H1 (cell line): ENCODE measurements at regions not wholly inside any gene's neighbourhood (a gene's known extent, or its start where the extent isn't known, plus 50 kb on each side); places are given as distances from the start of the nearest gene placed in this dataset.

Experiments
- CTCF ChIA-PET: fragments of 300-600 bp; sonication (Branson Sonifier 250); formaldehyde crosslinking; loops from one replicate; lab custom pipeline; 2021; ENCODE audit not compliant: partially characterized antibody; lab: Charles Lee
- POLR2A ChIA-PET: fragments of 300-600 bp; sonication (Branson Sonifier 250); formaldehyde crosslinking; loops from one replicate; lab custom pipeline; 2021; ENCODE audit warnings: inconsistent platforms; ENCODE audit not compliant: partially characterized antibody; lab: Charles Lee
- DNase-seq, 2 experiments: peaks; one replicate each; pipeline versions ENCODE4 v3.0.0 to v3.0.0-alpha.2; 2010 to 2022; ENCODE audit warnings: low spot score in 2 of 2, low read depth in 1 of 2, mixed read lengths in 1 of 2
- FAIRE-seq: peaks from 2 replicates; lab custom pipeline; 2011; peaks lifted over from hg19 to GRCh38; lab: Jason Lieb, UNC
- H2AFZ ChIP-seq: 2 replicates; pipeline ENCODE4 v1.8.1; 2012; ENCODE audit warnings: low read length, inconsistent platforms
- H2AK5ac ChIP-seq: 2 replicates; pipeline ENCODE4 v1.6.1; 2013; ENCODE audit warnings: low read depth, low read length
- H2BK120ac ChIP-seq: replicated peaks from 2 replicates; pipeline ENCODE3; 2013; ENCODE audit warnings: low read depth, low read length, inconsistent platforms
- H2BK12ac ChIP-seq: 2 replicates; pipeline ENCODE4 v1.6.1; 2013; ENCODE audit warnings: low read depth, low read length
- H2BK15ac ChIP-seq: 2 replicates; pipeline ENCODE4 v1.6.1; 2013; ENCODE audit warnings: low read length
- H2BK20ac ChIP-seq: 2 replicates; pipeline ENCODE4 v1.6.1; 2013; ENCODE audit warnings: low read length
- H2BK5ac ChIP-seq: 2 replicates; pipeline ENCODE4 v1.6.1; 2013; ENCODE audit warnings: low read depth, low read length
- H3K14ac ChIP-seq: 2 replicates; pipeline ENCODE4 v1.6.1; 2013; ENCODE audit warnings: inconsistent platforms; ENCODE audit not compliant: insufficient read length
- H3K18ac ChIP-seq: 2 replicates; pipeline ENCODE4 v1.6.1; 2013; ENCODE audit warnings: low read length; ENCODE audit errors: extremely low read depth
- H3K23ac ChIP-seq: 2 replicates; pipeline ENCODE4 v1.6.1; 2013; ENCODE audit warnings: inconsistent platforms; ENCODE audit not compliant: insufficient read length
- H3K23me2 ChIP-seq: 2 replicates; pipeline ENCODE4 v1.6.1; 2013; ENCODE audit warnings: low read depth, low read length
- H3K27ac ChIP-seq: 2 replicates; pipeline ENCODE4 v1.6.1; 2011; ENCODE audit warnings: low read depth, low read length, inconsistent platforms
- H3K27me3 ChIP-seq, 4 experiments: replicated peaks in 1 of 4; 1 replicate in 1 of 4; 2 replicates in 3 of 4; pipeline versions ENCODE4 v1.6.1 to v1.8.1; 2011 to 2013; ENCODE audit warnings: low read length in 3 of 4, mild to moderate bottlenecking in 3 of 4, inconsistent platforms in 2 of 4, mixed read lengths in 2 of 4, moderate library complexity in 1 of 4; ENCODE audit not compliant: control insufficient read depth in 3 of 4, insufficient read depth in 3 of 4; ENCODE audit errors: extremely low read depth in 1 of 4
- H3K36me3 ChIP-seq, 4 experiments: 2 replicates each; pipeline versions ENCODE4 v1.6.1 to v1.8.1; 2011 to 2013; ENCODE audit warnings: mild to moderate bottlenecking in 4 of 4, low read length in 3 of 4, moderate library complexity in 2 of 4, control low read depth in 1 of 4, inconsistent platforms in 1 of 4; ENCODE audit not compliant: insufficient read depth in 4 of 4, control insufficient read depth in 2 of 4
- H3K4ac ChIP-seq: replicated peaks from 2 replicates; pipeline ENCODE3; 2013; ENCODE audit warnings: low read length, low read depth, mixed read lengths, inconsistent platforms; ENCODE audit not compliant: insufficient read length
- H3K4me1 ChIP-seq, 4 experiments: replicated peaks in 1 of 4; 1 replicate in 1 of 4; 2 replicates in 3 of 4; pipeline versions ENCODE4 v1.6.1 to v1.8.1; 2011 to 2013; ENCODE audit warnings: low read length in 3 of 4, inconsistent platforms in 2 of 4, mixed read lengths in 1 of 4; ENCODE audit not compliant: insufficient read depth in 4 of 4, control insufficient read depth in 3 of 4
- H3K4me2 ChIP-seq, 2 experiments: 2 replicates each; pipeline versions ENCODE4 v1.6.1 to v1.8.1; 2011 to 2013; ENCODE audit warnings: low read depth in 2 of 2, low read length in 2 of 2, control low read depth in 1 of 2, inconsistent platforms in 1 of 2, mild to moderate bottlenecking in 1 of 2; ENCODE audit not compliant: insufficient read depth in 1 of 2
- H3K4me3 ChIP-seq, 4 experiments: fragments of 200-600, 300-600 bp in 1 of 4; sonication (generic), shearing (Covaris generic), sonication (Bioruptor Twin) in 1 of 4; 2 replicates each; pipeline versions ENCODE4 v1.5.1 to v1.8.1; 2011 to 2016; ENCODE audit warnings: low read length in 4 of 4, low read depth in 3 of 4, control low read depth in 2 of 4, inconsistent platforms in 2 of 4, mild to moderate bottlenecking in 2 of 4, mixed read lengths in 1 of 4, moderate library complexity in 1 of 4; ENCODE audit not compliant: insufficient read depth in 2 of 4; ENCODE audit errors: extremely low read depth in 1 of 4
- H3K56ac ChIP-seq: replicated peaks from 2 replicates; pipeline ENCODE3; 2013; ENCODE audit warnings: low read depth, mild to moderate bottlenecking, mixed read lengths, low read length, inconsistent platforms; ENCODE audit not compliant: insufficient read length
- H3K79me1 ChIP-seq: 2 replicates; pipeline ENCODE4 v1.6.1; 2013; ENCODE audit warnings: low read depth, low read length, control low read depth
- H3K79me2 ChIP-seq, 2 experiments: 2 replicates each; pipeline versions ENCODE4 v1.6.1 to v1.8.1; 2012 to 2013; ENCODE audit warnings: low read length in 2 of 2, mild to moderate bottlenecking in 2 of 2, inconsistent platforms in 1 of 2; ENCODE audit not compliant: insufficient read depth in 2 of 2, control insufficient read depth in 1 of 2
- H3K9ac ChIP-seq, 4 experiments: replicated peaks in 1 of 4; 1 replicate in 1 of 4; 2 replicates in 3 of 4; pipeline versions ENCODE4 v1.6.1 to v1.8.1; 2011 to 2013; ENCODE audit warnings: low read depth in 3 of 4, low read length in 3 of 4, control low read depth in 2 of 4, mild to moderate bottlenecking in 2 of 4, moderate library complexity in 2 of 4, inconsistent platforms in 1 of 4; ENCODE audit errors: extremely low read depth in 1 of 4
- H3K9me3 ChIP-seq, 2 experiments: 2 replicates each; pipeline versions ENCODE4 v1.6.1 to v1.8.1; 2012 to 2013; ENCODE audit warnings: mild to moderate bottlenecking in 2 of 2, moderate library complexity in 2 of 2, control low read depth in 1 of 2, inconsistent platforms in 1 of 2, low read depth in 1 of 2, low read length in 1 of 2, mixed read lengths in 1 of 2; ENCODE audit not compliant: insufficient read depth in 2 of 2
- H4K20me1 ChIP-seq, 2 experiments: replicated peaks in 1 of 2; 2 replicates each; pipeline versions ENCODE3 to v1.8.1; 2011 to 2013; ENCODE audit warnings: inconsistent platforms in 2 of 2, low read length in 2 of 2, mild to moderate bottlenecking in 1 of 2; ENCODE audit not compliant: insufficient read depth in 2 of 2, control insufficient read depth in 1 of 2
- H4K5ac ChIP-seq: 2 replicates; pipeline ENCODE4 v1.6.1; 2013; ENCODE audit warnings: low read length, low read depth, mixed read lengths, inconsistent platforms; ENCODE audit not compliant: insufficient read length
- H4K8ac ChIP-seq: 2 replicates; pipeline ENCODE4 v1.8.0; 2013; ENCODE audit warnings: mild to moderate bottlenecking, moderate library complexity, low read length, inconsistent platforms; ENCODE audit not compliant: insufficient read depth; ENCODE audit errors: extremely low read depth
- H4K91ac ChIP-seq: replicated peaks from 2 replicates; pipeline ENCODE3; 2013; ENCODE audit warnings: low read length, mixed read lengths, inconsistent platforms; ENCODE audit not compliant: insufficient read length
- CHD1 ChIP-seq: IDR thresholded peaks from 2 replicates; pipeline ENCODE4 v1.6.1; 2012; ENCODE audit warnings: low read depth, low read length, improper control_type of control experiment
- CHD2 ChIP-seq: IDR thresholded peaks from 2 replicates; pipeline ENCODE4 v1.6.1; 2012; ENCODE audit warnings: low read length, improper control_type of control experiment
- EP300 ChIP-seq, 2 experiments: IDR thresholded peaks; 1 replicate in 1 of 2; 2 replicates in 1 of 2; pipeline ENCODE4 v1.6.1; 2011 to 2012; ENCODE audit warnings: low read depth in 2 of 2, low read length in 2 of 2, mild to moderate bottlenecking in 2 of 2, borderline replicate concordance in 1 of 2, inconsistent platforms in 1 of 2, moderate library complexity in 1 of 2
- KDM1A ChIP-seq: fragments of 200-600, 300-600 bp; sonication (generic); IDR thresholded peaks from 2 replicates; pipeline ENCODE4 v1.7.1; 2016; ENCODE audit warnings: mild to moderate bottlenecking, low read length, borderline replicate concordance
- KDM4A ChIP-seq: IDR thresholded peaks from one replicate; pipeline ENCODE4 v1.7.1; 2012; ENCODE audit warnings: low read depth, mild to moderate bottlenecking, moderate library complexity, low read length, inconsistent platforms; ENCODE audit not compliant: severe bottlenecking
- PHF8 ChIP-seq: fragments of 200-600 bp; sonication (generic); conservative IDR thresholded peaks from 2 replicates; pipeline ENCODE4 v1.7.1; 2012; ENCODE audit warnings: low read depth, mild to moderate bottlenecking, inconsistent platforms, low read length, moderate library complexity
- RBBP5 ChIP-seq: IDR thresholded peaks from 2 replicates; pipeline ENCODE4 v1.7.1; 2012; ENCODE audit warnings: low read depth, mild to moderate bottlenecking, inconsistent platforms, low read length, moderate library complexity, borderline replicate concordance
- SIRT6 ChIP-seq: IDR thresholded peaks from one replicate; pipeline ENCODE4 v1.7.1; 2012; ENCODE audit warnings: low read length, inconsistent platforms
- SRF ChIP-seq: IDR thresholded peaks from 2 replicates; pipeline ENCODE4 v1.6.1; 2011; ENCODE audit warnings: mild to moderate bottlenecking, low read depth, low read length, moderate library complexity
- TAF1 ChIP-seq: IDR thresholded peaks from 2 replicates; pipeline ENCODE4 v1.6.1; 2011; ENCODE audit warnings: mild to moderate bottlenecking, low read depth, low read length
- WGBS, 2 experiments: shearing (Covaris generic) in 1 of 2; methylation state at CpG; one replicate each; pipeline versions ENCODE4 v1.1.6 to v1.1.7; 2013 to 2015; ENCODE audit warnings: low lambda C conversion rate in 2 of 2, mixed read lengths in 2 of 2, inconsistent platforms in 1 of 2, low coverage in 1 of 2, missing lambda C conversion rate in 1 of 2; ENCODE audit not compliant: insufficient replicate concordance in 2 of 2, insufficient coverage in 1 of 2, insufficient read length in 1 of 2; ENCODE audit errors: extremely low coverage in 1 of 2, missing lambda C conversion rate in 1 of 2; 5-methylcytosine and 5-hydroxymethylcytosine counted together

DNA sequence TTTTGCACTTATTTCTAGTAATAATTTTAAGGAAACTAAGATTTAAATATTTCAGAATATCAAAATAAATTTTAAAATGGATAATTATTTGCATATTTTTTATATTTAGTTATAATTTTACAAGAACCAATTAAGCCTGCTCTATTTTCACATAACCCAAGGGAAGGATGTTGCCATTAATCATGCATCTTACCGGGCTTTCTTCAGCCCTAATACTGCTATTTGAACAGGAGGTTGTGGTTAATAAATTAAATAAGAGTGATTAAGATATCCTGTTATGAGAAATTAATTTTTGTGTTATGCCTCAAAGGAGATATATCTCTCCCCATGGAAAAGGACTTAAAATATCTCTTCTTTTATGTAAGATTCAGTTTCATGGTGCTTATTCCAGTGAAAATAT is 1415.8 kb upstream of the B3GALT2 start:
- no peak overlapping the region for H4K5ac ChIP-seq
- H3K4ac ChIP-seq = no peak overlapping the region
- no peak overlapping the region for H3K14ac ChIP-seq
- H4K91ac ChIP-seq = no peak overlapping the region
- CTCF ChIA-PET = no interaction called here
- no peak overlapping the region for H3K56ac ChIP-seq
- H3K27ac ChIP-seq = no peak overlapping the region
- H3K9me3 ChIP-seq = no peaks in the 10 kb centered on the region
- H3K4me2 ChIP-seq = no peak overlapping the region
- H3K79me2 ChIP-seq = no peaks in the 10 kb centered on the region
- DNase-seq (no peak), FAIRE-seq (no peak)
- H3K4me1 ChIP-seq = no peaks in the 10 kb centered on the region
- no peak overlapping the region for H2BK20ac ChIP-seq
- H3K9ac ChIP-seq = no peak overlapping the region
- H2AK5ac ChIP-seq = no peak overlapping the region
- H2BK5ac ChIP-seq = no peak overlapping the region
- H2BK120ac ChIP-seq = no peak overlapping the region
- no peak overlapping the region for H2AFZ ChIP-seq
- H3K23me2 ChIP-seq = no peaks in the 10 kb centered on the region
- no peak overlapping the region for H2BK15ac ChIP-seq
- no peak overlapping the region for H3K4me3 ChIP-seq
- no peaks in the 10 kb centered on the region for H3K27me3 ChIP-seq
- no peaks in the 10 kb centered on the region for H3K79me1 ChIP-seq
- no peaks in the 10 kb centered on the region for H3K36me3 ChIP-seq
- H2BK12ac ChIP-seq = no peak overlapping the region
- 89% methylated on average over 1 of the region's 1 CpG; no CpG with 5 or more reads in 1 of the 2 experiments for WGBS, 2 experiments
- no peaks in the 10 kb centered on the region for H4K20me1 ChIP-seq
- no peak overlapping the region for H3K23ac ChIP-seq
- no peak overlapping the region for H4K8ac ChIP-seq
- POLR2A ChIA-PET = no interaction called here
- no peak overlapping the region for H3K18ac ChIP-seq
- TF ChIP-seq SIRT6 (no peak), EP300 (IDR thresholded peaks at IDR 0.05; ENCODE audit: borderline replicate concordance in 1 of 2, low read depth in 2 of 2, low read length in 2 of 2) (no peak), CHD1 (no peak), CHD2 (no peak), SRF (no peak), RBBP5 (no peak), TAF1 (no peak), PHF8 (no peak), KDM1A (no peak), KDM4A (no peak)
